ENCODE measurements at regions not wholly inside any gene's neighbourhood (a gene's known extent, or its start where the extent isn't known, plus 50 kb on each side); places are given as distances from the start of the nearest gene placed in this dataset.
"Not testable (repeated sequence)": the region's sequence is repeated elsewhere in the genome, so short reads cannot be mapped to it uniquely, and the experiment has no call there.

DNA sequence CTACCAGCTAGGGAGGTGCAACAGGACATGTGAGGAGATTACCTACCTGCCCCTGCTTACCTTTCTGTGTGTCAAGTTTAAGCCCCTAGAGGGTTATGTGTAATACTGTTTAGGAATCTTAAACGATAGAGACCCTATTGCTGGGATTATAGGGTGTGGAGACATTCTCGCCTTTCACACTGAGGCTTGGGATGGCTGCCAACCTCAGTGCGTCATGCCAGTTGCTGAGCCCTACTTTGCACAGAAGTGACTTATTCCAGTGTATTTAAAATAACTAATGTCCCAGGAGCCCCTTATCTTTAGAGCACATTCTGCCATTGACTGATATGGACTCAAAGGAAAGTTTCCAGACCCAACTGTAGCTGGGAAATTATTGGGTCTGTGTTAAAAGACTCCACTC is 76.6 kb upstream of the XPA start:
- H3K27ac ChIP-seq = no peak overlapping the region

DNA sequence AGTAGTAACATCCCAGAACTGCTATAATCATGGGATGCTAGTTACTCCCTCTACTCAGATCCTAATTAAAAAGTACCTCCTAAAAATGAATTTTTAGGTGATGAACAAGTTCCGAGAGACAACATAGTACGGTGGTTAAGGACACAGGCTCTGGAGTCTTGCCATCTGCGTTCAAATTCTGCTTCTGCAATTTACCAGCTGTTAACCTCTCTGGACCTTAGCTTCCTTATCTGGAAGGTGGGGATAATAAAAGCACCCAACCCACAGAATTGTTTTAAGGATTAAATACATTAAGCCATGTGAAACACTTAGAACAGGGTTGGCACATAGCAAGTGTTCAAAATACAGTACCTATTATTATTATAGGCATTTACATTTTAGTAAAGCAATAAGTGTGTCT is 77.5 kb upstream of the XPA start:
- DNase-seq = no peak

More for the DNA sequence above, 76.6 kb upstream of the XPA start:
- Histone ChIP-seq H3K36me3 (replicated peaks) (no peaks in the 10 kb centered on the region), H3K27me3 (replicated peaks) (no peaks in the 10 kb centered on the region), H3K4me3 (ENCODE audit: low read depth, low read length) (no peak overlapping the region)
- peak; percentile 44 for DNase-seq
- TF ChIP-seq CTCF (IDR thresholded peaks at IDR 0.05; ENCODE audit: low read depth, low read length, missing control alignments) = no peak
- in situ Hi-C loops (cut with HindIII; ENCODE audit: low pct_ligation_motif_present, low sequenced_read_pairs) = no loop called here

DNA sequence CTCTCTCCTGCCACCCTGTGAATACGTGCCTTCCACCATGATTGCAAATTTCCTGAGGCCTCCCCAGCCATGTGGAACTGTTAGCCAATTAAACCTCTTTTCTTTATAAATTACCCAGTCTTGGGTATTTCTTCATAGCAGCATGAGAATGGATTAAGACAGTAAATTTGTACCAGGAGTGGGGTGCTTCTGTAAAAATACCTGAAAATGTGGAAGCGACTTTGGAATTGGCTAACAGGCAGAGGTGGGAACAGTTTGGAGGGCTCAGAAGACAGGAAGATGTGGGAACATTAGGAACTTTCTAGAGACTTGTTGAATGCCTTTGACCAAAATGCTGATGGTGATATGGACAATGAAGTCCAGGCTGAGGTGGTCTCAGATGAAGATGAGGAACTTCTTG is 74.3 kb upstream of the FOXE1 start:
- H3K36me3 ChIP-seq (replicated peaks); in situ Hi-C loops (cut with HindIII; ENCODE audit: low pct_ligation_motif_present, low sequenced_read_pairs); DNase-seq; H3K27me3 ChIP-seq (replicated peaks); H3K4me3 ChIP-seq (ENCODE audit: low read depth, low read length); H3K27ac ChIP-seq: not testable (repeated sequence)

More for the DNA sequence above, 77.5 kb upstream of the XPA start:
- TF ChIP-seq CTCF (IDR thresholded peaks at IDR 0.05; ENCODE audit: low read depth, low read length, missing control alignments) = no peak
- Histone ChIP-seq H3K4me3 (ENCODE audit: low read depth, low read length) (no peak overlapping the region), H3K27ac (no peak overlapping the region), H3K36me3 (replicated peaks) (no peaks in the 10 kb centered on the region), H3K27me3 (replicated peaks) (no peaks in the 10 kb centered on the region)
- in situ Hi-C loops (cut with HindIII; ENCODE audit: low pct_ligation_motif_present, low sequenced_read_pairs) = no loop called here

DNA sequence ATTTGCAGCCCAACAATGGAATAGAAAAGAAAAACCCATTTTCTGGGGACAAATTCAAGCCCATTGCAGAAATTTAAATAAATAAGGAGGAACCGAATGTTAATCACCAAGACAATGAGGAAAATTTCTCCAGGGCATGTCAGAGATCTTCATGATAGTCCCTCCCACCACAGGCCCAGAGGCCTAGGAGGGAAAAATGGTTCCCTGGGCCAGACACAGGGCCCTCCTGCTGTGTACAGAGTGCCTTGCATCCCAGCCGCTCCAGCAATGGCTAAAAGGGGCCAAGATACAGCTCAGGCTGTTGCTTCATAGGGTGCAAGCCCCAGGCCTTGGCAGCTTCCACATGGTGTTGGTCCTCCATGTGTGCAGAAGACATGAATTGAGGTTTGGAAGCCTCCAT is 73.4 kb upstream of the FOXE1 start:
- Histone ChIP-seq H3K4me3 (ENCODE audit: low read depth, low read length) (no peak overlapping the region), H3K36me3 (replicated peaks) (no peaks in the 10 kb centered on the region), H3K27me3 (replicated peaks) (peaks cover 5% of the 10 kb centered on the region), H3K27ac (no peak overlapping the region)
- no peak for TF ChIP-seq CTCF (IDR thresholded peaks at IDR 0.05; ENCODE audit: low read depth, low read length, missing control alignments)
- no peak for DNase-seq
- in situ Hi-C loops (cut with HindIII; ENCODE audit: low pct_ligation_motif_present, low sequenced_read_pairs) = no loop called here

DNA sequence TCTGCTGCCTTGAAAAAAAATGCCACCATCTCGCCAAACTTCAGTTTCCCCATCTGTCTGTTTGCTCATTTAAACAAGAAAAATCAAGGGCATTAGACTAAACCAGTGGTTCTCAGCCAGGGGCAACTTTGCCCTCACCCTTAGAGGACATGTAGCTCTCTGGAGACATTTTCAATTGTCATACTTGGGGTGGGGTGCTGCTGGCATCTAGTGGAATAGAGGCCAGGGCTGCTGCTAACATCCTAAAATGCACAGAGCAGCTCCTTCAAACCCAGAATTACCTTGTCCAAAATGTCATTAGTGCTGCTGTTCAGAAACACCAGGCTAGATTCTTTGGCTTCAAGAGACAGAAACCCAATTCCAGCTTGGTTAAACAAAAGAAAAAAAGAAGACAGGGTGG is 71.1 kb upstream of the FOXE1 start:
- peaks cover 5% of the 10 kb centered on the region for H3K27me3 ChIP-seq (replicated peaks)
- in situ Hi-C loops (cut with HindIII; ENCODE audit: low pct_ligation_motif_present, low sequenced_read_pairs) = no loop called here
- no peak for DNase-seq
- H3K27ac ChIP-seq = no peak overlapping the region
- H3K36me3 ChIP-seq (replicated peaks) = no peaks in the 10 kb centered on the region
- no peak overlapping the region for H3K4me3 ChIP-seq (ENCODE audit: low read depth, low read length)
- no peak for TF ChIP-seq CTCF (IDR thresholded peaks at IDR 0.05; ENCODE audit: low read depth, low read length, missing control alignments)

DNA sequence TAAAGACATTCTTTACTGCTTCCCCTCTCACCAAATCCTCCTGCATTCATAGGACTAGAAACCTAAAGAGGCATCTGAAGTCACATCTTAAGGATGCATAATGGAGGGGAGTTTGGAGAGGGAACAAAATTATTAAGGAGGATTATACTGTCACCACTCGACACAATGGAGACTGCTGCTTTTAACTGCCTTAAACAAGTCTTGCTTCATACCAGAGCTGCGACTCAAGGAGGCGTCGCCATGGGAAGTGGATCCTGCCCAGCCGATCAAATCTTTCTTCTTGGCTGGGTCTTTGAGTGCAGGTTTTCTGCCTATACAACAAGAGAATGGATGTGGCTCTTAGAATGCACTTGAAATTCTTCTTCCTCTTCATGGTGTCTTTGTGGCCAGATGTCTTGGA is 66.7 kb upstream of the FOXE1 start:
- Histone ChIP-seq H3K4me3 (ENCODE audit: low read depth, low read length) (no peak overlapping the region), H3K36me3 (replicated peaks) (no peaks in the 10 kb centered on the region), H3K27me3 (replicated peaks) (peaks cover 5% of the 10 kb centered on the region), H3K27ac (no peak overlapping the region)
- TF ChIP-seq CTCF (IDR thresholded peaks at IDR 0.05; ENCODE audit: low read depth, low read length, missing control alignments) = no peak
- peak; percentile 18 for DNase-seq
- in situ Hi-C loops (cut with HindIII; ENCODE audit: low pct_ligation_motif_present, low sequenced_read_pairs) = no loop called here

Data from brain microvascular endothelial cell (primary cell).